ENCODE measurements at regions not wholly inside any gene's neighbourhood (a gene's known extent, or its start where the extent isn't known, plus 50 kb on each side); places are given as distances from the start of the nearest gene placed in this dataset.
"Not testable (repeated sequence)": the region's sequence is repeated elsewhere in the genome, so short reads cannot be mapped to it uniquely, and the experiment has no call there.

DNA sequence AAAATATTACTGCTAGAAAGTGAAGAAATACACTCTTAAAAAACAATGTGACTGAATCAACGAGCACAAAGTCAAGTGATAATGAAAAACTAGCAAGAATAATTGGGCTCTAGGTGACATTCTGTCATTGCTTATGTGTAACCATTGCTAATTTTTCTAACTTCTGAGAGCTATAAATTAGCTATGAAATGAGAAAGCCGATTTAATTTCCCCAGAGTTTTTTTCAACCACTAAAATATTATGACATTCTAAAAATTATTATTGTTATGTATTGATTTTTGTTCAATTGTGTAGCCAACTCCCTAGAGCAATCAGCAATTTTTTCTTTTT lies 458.6 kb upstream of the ATXN8OS start:
- no peak for DNase-seq

DNA sequence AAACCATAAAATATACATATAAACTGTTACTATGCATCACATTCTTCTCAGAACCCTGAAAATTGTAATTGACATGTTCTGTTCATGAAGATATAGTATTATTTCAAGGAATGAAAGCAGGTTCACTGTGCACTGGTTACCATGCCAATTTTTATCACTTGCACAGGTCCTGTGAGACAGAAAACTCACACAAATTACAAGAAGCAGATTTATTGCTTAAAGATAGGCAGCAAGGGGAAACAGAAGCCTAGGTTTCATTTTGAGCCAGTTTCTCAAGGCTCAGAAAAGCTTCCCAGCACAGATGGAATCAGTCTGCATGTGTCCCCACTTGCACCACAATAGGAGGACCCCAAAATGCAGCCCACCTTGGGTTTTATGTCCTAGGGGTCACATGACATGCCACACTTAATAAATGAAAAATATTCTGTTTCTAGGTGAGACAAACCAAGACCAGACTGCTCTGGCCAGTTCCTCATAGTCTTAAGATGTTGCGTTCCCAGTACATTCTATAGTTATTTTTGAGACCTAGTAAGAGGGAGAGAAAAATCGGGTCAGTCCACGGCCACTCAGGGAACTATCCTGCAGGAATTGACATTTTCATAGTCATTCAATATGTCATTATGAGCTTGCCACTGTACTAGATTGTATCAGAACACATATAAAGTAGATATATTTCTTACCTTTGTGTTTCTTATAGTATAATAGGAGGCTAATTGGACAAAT lies 459.1 kb upstream of the ATXN8OS start:
- DNase-seq = no peak

GRCh38 chr13:69644447-69644846 lies 463.2 kb upstream of the ATXN8OS start:
- no peak for DNase-seq

- no peak for DNase-seq
Measured at GRCh38 chr13:69641773-69642172, 465.9 kb upstream of the ATXN8OS start.

- DNase-seq = no peak
Measured at GRCh38 chr13:69633044-69633443, 474.6 kb upstream of the ATXN8OS start.

DNA sequence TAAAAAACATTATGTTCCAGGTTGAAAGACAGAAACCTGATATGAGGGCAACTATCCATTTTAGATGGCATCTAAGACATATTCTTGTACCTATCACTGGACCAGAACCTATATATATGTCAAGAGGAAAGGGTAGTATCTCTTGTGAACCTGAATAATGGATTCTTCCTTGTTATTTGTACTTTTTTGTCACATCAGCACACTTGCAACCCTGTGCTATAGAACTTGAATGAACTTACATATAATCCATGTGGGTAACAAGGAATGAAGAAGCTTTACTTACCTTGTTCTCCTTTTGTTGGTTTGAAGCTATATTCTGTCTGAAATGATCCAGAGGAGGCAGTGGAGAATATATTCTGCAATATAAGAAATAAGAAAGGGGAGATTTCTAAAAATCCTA lies 483.7 kb upstream of the ATXN8OS start:
- DNase-seq = no peak

DNA sequence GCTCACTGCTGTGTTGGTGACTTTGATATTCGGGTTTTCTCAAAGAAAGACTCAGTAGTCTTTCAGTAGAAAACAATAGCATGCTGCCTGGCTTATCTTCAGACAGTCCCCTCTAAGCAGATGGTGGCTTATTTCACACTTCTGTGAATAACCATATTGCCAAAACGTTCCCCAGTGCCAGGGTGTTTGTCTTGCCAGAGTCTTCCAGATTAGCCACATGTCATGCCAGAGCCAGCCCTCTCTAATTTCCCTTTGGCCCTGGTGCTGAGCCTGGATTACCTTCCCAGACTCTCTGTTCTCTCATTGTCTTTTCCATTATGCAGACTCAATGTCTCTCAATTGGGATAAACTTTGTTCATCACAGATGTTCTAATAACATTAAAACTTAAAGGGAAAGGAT lies 488.0 kb upstream of the ATXN8OS start:
- DNase-seq = no peak

GRCh38 chr13:69618838-69619237 lies 488.8 kb upstream of the ATXN8OS start:
- no peak for DNase-seq

DNA sequence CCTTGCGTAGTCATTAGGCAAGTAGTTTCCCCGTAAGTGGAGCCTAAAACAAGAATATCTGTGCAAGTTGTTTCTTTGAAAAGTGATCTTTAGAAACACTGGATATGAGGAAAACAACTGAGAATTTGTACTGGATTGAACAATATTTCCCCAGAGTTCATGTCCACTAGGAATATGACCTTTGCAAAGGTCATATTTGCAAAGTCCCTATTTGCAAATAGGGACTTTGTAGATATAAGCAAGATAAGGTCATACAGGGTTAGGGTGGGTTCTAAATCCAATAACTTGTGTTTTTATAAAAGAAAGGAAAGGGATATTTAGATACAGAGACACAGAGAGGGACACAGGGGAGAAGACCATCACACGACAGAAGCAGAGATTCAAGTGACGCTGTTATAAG lies 489.2 kb upstream of the ATXN8OS start:
- no peak for DNase-seq

GRCh38 chr13:69617587-69617986 lies 490.0 kb upstream of the ATXN8OS start:
- no peak for DNase-seq

GRCh38 chr13:69616396-69616795 lies 491.2 kb upstream of the ATXN8OS start:
- no peak for DNase-seq

DNA sequence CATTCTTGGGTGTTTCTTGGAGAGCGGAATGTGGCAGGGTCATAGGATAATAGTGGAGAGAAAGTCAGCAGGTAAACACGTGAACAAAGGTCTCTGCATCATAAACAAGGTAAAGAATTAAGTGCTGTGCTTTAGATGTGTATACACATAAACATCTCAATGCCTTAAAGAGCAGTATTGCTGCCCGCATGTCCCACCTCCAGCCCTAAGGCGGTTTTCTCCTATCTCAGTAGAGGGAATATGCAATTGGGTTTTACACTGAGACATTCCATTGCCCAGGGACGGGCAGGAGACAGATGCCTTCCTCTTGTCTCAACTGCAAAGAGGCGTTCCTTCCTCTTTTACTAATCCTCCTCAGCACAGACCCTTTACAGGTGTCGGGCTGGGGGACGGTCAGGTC lies 492.6 kb upstream of the ATXN8OS start:
- not testable (repeated sequence) for DNase-seq

DNA sequence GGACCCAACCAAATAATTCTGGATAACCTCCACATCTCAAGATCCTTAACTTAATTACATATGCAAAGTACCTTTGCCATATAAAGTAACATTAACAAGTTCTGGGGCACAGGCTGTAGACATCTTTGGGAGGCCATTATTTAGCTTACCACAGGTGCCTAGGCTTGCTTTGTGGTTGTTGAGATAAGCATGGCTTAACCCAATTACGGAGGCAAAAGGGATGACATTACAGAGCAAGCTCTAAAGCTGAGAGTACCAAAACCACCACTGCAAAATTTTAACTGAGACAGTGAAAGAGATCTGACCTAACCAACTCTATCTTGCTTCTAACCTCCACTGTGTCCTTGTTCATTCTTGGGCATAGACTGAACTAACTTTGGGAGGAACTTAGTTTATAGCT lies 502.9 kb upstream of the ATXN8OS start:
- DNase-seq = no peak

DNA sequence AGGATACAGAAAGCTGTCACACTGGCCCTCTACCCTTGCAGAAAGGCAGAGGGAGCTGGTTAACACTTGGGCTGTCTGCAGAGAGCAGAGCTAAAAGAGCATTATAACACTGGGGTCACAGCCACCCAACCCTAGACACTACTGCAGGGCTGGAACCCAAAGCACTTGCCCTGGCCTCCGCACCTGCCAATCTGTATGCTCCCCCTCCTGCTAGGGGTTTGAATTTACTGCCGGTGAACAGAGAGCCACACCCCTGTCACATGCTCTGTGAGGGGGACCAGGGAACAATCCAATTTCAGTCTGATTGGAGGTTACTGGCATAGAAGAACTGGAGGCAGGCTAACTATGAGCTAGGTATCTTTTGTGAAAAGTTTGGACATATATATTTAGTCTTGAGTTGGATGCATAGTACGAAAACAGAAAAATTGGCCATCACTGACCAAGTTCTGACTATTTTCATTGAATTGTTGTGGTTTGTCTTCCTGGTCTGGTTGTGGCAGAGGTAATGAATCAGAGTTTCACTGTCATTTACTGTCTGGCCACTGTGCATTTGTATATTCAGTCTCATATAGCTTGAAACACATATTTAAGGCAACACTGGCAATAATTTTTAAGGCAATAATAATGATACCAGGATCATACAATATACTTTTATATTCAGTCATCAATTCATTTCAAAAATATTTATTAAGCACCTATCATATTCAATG lies 504.3 kb upstream of the ATXN8OS start:
- no peak for DNase-seq

DNA sequence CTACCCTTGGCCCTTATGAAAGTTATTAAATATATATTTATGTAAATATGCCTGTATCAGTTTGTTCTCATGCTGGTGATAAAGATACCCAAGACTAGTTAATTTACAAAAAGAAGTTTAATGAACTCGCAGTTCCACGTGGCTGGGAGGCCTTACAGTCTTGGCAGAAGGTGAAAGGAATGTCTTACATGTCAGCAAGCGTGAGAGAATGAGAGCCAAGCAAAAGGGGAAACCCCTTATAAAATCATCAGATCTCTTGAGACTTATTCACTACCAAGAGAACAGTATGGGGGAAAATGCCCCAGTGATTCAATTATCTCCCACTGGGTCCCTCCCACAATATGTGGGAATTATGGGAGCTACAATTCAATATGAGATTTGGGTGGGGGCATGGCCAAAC lies 506.0 kb upstream of the ATXN8OS start:
- no peak for DNase-seq

- DNase-seq = no peak
Measured at GRCh38 chr13:69600811-69601210, 506.8 kb upstream of the ATXN8OS start.

- DNase-seq = no peak
Measured at GRCh38 chr13:69597088-69597487, 510.5 kb upstream of the ATXN8OS start.

DNA sequence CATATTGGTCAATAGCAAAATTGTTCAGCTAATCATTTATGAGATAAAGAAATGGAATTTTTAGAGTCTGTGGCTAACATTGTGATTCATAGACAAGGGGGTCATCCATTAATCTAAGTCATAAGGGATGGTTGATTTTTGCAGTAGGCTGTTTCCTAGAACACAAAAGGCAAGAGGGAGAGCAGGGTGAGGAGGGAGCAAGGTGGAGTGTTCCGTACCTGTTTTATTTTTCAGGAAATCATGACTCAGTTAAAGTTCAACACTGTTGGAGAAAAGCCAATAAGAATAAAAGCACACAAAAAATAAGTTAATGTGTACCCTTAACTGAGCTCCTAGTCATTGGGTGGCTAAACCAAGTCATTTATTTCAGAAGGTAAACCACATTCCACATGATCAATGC lies 512.4 kb upstream of the ATXN8OS start:
- no peak for DNase-seq

DNA sequence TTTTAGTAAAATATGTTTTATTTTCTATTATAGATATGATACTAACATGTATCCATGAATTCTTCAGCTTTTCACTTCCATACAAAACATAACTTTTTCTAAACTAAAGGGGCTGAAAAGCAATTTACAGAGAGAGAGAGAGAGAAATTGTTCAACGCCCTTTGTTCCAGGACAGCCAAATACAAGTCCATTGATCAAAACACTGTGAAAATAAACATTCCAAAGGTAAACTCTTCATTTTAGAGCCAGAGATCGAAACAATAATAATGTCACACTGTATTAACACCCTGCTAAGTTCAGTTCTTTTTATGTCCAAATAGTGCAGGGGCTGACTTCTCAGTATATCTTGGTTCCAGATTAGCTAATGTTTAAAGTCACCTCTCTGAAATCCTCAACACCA lies 516.2 kb upstream of the ATXN8OS start:
- DNase-seq = no peak

DNA sequence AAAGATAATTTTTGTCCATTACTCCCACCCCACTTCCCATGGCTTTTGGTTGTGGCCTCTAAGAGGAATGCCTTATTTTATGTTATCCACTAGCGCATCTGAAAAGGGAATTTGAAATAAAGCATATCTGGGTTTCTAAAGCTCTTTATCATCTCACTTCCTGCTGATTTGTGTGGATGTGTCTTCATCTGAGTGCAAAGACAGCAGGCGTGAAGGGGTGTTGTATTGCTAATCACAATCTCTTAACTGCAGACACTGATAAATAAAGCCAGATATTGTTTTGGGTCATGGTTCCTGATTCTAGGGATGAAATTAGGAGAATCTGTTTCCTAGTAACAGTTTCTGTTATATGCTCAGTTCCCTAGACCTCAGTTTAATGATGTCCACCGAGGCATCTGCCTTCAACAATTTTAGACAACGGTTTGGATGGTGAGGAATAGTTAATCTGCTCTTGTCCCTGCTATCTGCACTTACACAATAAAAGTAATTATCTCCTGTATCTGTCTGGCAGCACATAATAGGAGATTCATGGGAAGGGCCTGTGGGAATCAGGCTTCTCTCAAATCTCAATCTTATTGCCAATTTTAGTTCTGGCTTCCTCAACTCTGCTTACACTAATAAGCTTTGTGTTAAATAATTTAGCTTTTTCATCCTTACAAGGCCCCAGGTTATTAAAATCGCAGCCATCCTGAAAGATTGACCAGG lies 517.9 kb upstream of the ATXN8OS start:
- no peak for DNase-seq

DNA sequence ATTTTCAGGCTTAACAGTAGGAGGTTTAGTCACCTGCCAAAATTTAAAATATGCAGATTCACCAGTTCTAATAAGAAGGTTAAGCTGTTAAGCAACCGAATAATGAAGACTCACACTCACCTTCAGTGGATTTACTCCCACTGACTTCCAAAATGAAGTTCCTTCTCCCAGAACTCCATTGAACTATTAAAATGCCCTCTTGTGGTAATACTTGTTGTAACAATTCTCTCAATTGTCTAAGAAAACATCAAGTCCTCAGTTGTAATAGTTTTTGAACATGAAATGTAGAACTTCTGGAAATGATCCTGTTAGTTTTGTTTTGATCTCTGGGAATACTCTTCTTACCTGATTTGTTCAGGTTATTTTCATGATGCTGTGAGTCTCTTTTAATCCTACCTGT lies 522.0 kb upstream of the ATXN8OS start:
- DNase-seq = no peak

GRCh38 chr13:69580255-69580654 lies 527.4 kb upstream of the ATXN8OS start:
- no peak for DNase-seq

- DNase-seq = no peak
Measured at GRCh38 chr13:69579351-69579750, 528.3 kb upstream of the ATXN8OS start.

GRCh38 chr13:69571606-69572323 lies 535.9 kb upstream of the ATXN8OS start:
- DNase-seq = no peak

All from DMS79 (cell line).